Central memory CD8-positive, alpha-beta T cell (primary cell): ENCODE measurements at regions not wholly inside any gene's neighbourhood (a gene's known extent, or its start where the extent isn't known, plus 50 kb on each side); places are given as distances from the start of the nearest gene placed in this dataset.

Experiments
- ATAC-seq: fragments of 150-1000 bp; cut with Tn5 transposase; replicated peaks from 2 replicates; pipeline ENCODE4 v1.10.0; 2022; ENCODE audit warnings: mild to moderate bottlenecking, moderate FRiP score, moderate number of reproducible peaks; ENCODE audit not compliant: poor library complexity, severe bottlenecking; ENCODE audit errors: extremely low read depth
- DNase-seq, 2 donors: peaks; one replicate each; pipeline ENCODE4 v3.0.0; 2021; ENCODE audit warnings: low spot score in 2 of 2
- H3K27ac Mint-ChIP-seq: one replicate; pipeline ENCODE4 v1.8.0; 2022; ENCODE audit warnings: low read depth, mild to moderate bottlenecking, moderate library complexity, mixed read lengths
- H3K27me3 Mint-ChIP-seq: one replicate; pipeline ENCODE4 v1.8.0; 2022; ENCODE audit warnings: mixed read lengths
- H3K36me3 Mint-ChIP-seq: one replicate; pipeline ENCODE4 v1.8.0; 2022; ENCODE audit warnings: mild to moderate bottlenecking, moderate library complexity, mixed read lengths; ENCODE audit not compliant: insufficient read depth
- H3K4me1 Mint-ChIP-seq: one replicate; pipeline ENCODE4 v1.8.0; 2022; ENCODE audit warnings: mixed read lengths
- H3K4me3 Mint-ChIP-seq: one replicate; pipeline ENCODE4 v1.8.0; 2022; ENCODE audit warnings: mild to moderate bottlenecking, moderate library complexity, mixed read lengths
- H3K9me3 Mint-ChIP-seq: one replicate; pipeline ENCODE4 v1.8.0; 2022; ENCODE audit warnings: mixed read lengths

DNA sequence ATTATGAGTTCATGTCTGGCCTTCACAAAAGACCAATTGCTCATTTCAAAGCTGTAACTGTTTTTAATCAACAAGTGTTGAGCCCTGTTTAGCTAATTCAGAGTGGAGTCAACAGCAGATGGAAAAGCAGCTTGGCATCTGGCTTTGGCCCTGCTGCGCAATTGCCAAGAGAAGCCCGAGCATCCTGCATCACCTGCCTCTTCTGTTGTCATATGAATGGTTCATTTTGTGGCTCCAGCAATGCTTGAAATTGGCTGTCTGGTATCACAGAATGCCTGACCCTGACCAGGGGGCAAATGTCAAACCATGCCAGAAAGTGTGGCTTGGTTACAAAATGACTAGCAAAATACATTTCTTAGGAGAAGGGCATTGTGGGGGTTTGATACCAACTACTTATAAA is 296.5 kb upstream of the PHF14 start:
- no peaks in the 10 kb centered on the region for H3K9me3 Mint-ChIP-seq
- no peak overlapping the region for H3K4me3 Mint-ChIP-seq
- H3K4me1 Mint-ChIP-seq: no peaks in the 10 kb centered on the region
- no peak overlapping the region for H3K27ac Mint-ChIP-seq
- H3K36me3 Mint-ChIP-seq: no peaks in the 10 kb centered on the region
- ATAC-seq (no peak), DNase-seq (no peak)
- no peaks in the 10 kb centered on the region for H3K27me3 Mint-ChIP-seq

DNA sequence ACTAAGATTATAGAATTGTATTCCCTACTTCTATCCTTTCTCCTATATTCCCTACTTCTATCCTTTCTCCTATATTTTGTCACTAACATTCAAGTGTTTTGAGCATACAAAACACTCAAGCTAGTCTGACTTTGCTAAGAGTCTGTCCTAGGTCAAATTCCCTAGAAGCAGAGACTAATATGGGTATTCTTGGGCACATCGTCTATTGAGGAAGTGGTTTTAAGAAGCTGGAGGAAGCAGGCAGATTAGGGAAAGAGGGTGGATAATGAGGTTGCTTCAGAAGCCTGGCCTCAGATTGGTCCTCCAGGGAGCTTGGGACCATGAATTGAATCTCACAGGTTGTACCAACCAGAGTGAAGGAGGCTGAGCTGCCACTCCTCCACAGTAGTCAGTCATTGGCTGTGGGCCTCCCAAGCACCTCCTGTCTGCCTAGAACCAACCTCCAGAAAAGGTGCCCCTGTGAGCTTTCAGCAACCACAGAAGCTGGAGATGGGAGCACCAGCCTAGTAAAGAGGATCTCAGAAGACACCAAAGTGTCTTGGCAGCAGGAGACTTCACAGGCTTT is 295.9 kb upstream of the PHF14 start:
- no peaks in the 10 kb centered on the region for H3K36me3 Mint-ChIP-seq
- H3K27me3 Mint-ChIP-seq: no peaks in the 10 kb centered on the region
- ATAC-seq (no peak), DNase-seq (no peak)
- H3K4me1 Mint-ChIP-seq: no peaks in the 10 kb centered on the region
- no peak overlapping the region for H3K27ac Mint-ChIP-seq
- H3K4me3 Mint-ChIP-seq: no peak overlapping the region
- no peaks in the 10 kb centered on the region for H3K9me3 Mint-ChIP-seq

DNA sequence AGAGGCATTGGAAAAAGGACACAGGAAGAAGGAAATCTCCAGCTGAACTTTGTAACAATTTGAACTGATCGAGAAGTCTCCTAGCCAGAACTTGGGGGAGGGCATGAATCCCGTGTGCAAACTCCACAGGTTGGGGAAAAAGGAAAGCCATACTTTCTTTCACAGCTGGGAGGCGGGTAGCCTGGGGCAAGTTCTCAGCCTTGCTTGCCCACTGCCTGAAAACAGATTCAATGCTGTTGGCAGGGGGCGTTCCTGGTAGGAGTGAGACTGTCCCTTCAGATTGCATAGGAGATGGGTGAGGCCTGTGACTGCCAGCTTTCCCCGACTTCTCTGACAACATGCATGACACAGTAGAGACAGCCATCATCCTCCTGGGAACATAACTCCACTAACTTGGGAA is 289.1 kb upstream of the PHF14 start:
- peaks cover 10% of the 10 kb centered on the region for H3K27me3 Mint-ChIP-seq
- peaks cover 1% of the 10 kb centered on the region for H3K36me3 Mint-ChIP-seq
- H3K4me3 Mint-ChIP-seq: no peak overlapping the region
- no peaks in the 10 kb centered on the region for H3K4me1 Mint-ChIP-seq
- H3K27ac Mint-ChIP-seq: no peak overlapping the region
- no peaks in the 10 kb centered on the region for H3K9me3 Mint-ChIP-seq
- ATAC-seq (no peak), DNase-seq (no peak)

DNA sequence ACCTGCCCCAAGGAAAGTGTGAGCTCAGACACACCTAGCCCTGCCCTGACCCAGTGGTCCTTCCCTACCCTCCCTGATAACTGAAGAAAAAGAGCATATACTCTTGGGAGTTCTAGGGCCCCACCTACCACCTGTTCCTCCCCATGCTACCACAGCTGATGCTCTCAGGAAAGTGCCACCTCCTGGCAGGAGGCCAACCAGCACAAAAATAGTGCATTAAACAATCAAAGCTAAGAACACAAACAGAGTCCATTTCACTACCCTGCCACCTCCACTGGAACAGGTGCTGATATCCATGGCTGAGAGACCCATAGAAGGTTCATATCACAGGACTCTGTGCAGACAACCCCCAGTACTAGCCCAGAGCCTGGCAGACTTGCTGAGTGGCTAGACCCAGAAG is 288.6 kb upstream of the PHF14 start:
- H3K9me3 Mint-ChIP-seq: no peaks in the 10 kb centered on the region
- peaks cover 1% of the 10 kb centered on the region for H3K36me3 Mint-ChIP-seq
- H3K27me3 Mint-ChIP-seq: peaks cover 10% of the 10 kb centered on the region
- no peak for ATAC-seq
- no peaks in the 10 kb centered on the region for H3K4me1 Mint-ChIP-seq
- H3K4me3 Mint-ChIP-seq: no peak overlapping the region
- no peak for DNase-seq
- H3K27ac Mint-ChIP-seq: no peak overlapping the region

DNA sequence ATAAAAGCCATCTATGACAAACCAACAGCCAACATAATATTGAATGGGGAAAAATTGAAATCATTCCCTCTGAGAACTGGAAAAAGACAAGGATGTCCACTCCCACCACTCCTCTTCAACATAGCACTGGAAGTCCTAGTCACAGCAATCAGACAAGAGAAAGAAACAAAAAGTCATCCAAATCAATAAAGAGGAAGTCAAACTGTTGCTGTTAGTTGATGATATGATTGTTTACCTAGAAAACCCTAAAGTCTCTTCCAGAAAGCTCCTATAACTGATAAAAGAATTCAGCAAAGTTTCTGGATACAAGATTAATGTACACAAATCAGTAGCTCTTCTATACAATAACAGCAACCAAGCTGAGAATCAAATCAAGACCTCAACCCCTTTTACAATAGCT is 285.1 kb upstream of the PHF14 start:
- Mint-ChIP-seq H3K4me3 (no peak overlapping the region), H3K27me3 (peaks cover 10% of the 10 kb centered on the region), H3K4me1 (no peaks in the 10 kb centered on the region), H3K27ac (no peak overlapping the region), H3K9me3 (no peaks in the 10 kb centered on the region), H3K36me3 (peaks cover 1% of the 10 kb centered on the region)
- no peak for ATAC-seq
- DNase-seq: no peak

DNA sequence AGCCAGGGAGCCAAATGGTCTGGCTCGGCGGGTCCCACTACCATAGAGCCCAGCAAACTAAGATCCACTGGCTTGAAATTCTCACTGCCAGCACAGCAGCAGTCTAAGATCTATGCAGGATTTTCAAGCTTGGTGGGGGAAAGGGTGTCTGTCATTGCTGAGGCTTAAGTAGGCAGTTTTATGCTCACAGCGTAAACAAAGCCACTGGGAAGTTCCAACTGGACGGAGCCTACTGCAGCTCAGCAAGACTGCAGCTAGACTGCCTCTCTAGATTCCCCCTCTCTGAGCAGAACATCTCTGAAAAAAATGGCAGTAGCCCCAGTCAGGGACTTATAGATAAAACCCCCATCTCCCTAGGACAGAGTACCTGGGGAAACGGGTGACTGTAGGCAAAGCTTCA is 277.6 kb upstream of the PHF14 start:
- DNase-seq (no peak), ATAC-seq (no peak)
- Mint-ChIP-seq H3K4me3 (no peak overlapping the region), H3K4me1 (no peaks in the 10 kb centered on the region), H3K27ac (no peak overlapping the region), H3K27me3 (no peaks in the 10 kb centered on the region), H3K9me3 (peaks cover 15% of the 10 kb centered on the region), H3K36me3 (no peaks in the 10 kb centered on the region)

DNA sequence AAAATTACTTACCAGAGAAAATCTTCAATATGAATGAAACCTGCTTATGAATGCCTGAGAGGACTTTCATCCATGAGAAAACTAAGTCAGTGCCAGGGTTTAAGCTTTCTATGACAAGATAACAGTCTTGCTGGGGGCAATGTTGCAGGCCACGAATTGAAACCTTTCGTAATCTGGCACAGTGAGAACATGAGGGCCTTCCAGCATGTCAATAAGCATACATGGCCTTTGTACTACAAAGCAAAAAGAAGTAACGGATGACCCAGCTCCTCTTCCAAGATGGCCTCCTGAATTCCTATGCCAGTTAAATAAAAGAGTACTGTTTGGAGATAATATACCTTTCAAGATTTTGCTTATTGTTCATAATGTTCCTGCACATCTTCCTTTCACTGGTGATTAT is 270.6 kb upstream of the PHF14 start:
- ATAC-seq (no peak), DNase-seq (no peak)

DNA sequence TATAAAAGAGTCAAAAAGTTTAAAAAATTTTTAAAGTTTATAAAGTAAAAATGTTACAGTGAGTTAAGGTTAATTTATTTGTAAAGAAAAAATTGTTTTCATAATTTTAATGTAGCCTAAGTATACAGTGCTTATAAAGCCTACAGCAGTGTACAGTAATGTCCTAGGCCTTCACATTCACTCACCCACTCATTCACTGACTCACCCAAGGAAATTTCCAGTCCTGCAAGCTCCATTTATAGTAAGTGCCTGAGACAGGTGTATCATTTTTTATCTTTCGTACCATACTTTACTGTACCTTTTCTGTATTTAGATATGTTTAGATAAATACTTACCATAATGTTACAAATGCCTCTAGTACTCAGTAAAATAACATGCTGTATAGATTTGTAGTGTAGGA is 269.7 kb upstream of the PHF14 start:
- Mint-ChIP-seq H3K27me3 (no peaks in the 10 kb centered on the region), H3K9me3 (peaks cover 3% of the 10 kb centered on the region), H3K36me3 (no peaks in the 10 kb centered on the region), H3K27ac (no peak overlapping the region), H3K4me3 (no peak overlapping the region), H3K4me1 (no peaks in the 10 kb centered on the region)
- ATAC-seq (no peak), DNase-seq (no peak)

More for the DNA sequence above, 270.6 kb upstream of the PHF14 start:
- no peaks in the 10 kb centered on the region for H3K36me3 Mint-ChIP-seq
- no peaks in the 10 kb centered on the region for H3K27me3 Mint-ChIP-seq
- H3K9me3 Mint-ChIP-seq: peaks cover 9% of the 10 kb centered on the region
- H3K4me1 Mint-ChIP-seq: no peaks in the 10 kb centered on the region
- H3K4me3 Mint-ChIP-seq: no peak overlapping the region
- H3K27ac Mint-ChIP-seq: no peak overlapping the region

DNA sequence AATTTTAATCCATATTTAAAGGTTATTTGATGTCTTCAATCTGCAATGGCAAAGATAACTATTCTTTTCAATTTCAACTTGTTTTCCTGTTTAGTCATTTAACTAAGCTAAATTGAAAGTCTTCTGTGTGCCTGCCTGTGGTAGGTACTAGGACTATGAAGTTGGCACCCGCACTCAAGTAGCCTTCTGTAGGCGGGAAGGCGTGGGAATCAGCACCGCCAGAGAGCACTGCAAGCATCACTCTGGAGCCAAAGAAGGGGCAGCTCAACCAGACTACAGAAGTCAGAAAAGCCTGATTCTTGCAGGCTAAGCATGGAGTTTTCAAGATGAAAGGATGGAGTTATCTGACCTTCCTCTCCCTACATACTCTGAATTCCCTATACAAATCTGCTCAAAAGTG is 269.0 kb upstream of the PHF14 start:
- H3K4me1 Mint-ChIP-seq: no peaks in the 10 kb centered on the region
- H3K9me3 Mint-ChIP-seq: no peaks in the 10 kb centered on the region
- no peak overlapping the region for H3K27ac Mint-ChIP-seq
- H3K27me3 Mint-ChIP-seq: no peaks in the 10 kb centered on the region
- no peaks in the 10 kb centered on the region for H3K36me3 Mint-ChIP-seq
- no peak for DNase-seq
- no peak overlapping the region for H3K4me3 Mint-ChIP-seq
- ATAC-seq: no peak

DNA sequence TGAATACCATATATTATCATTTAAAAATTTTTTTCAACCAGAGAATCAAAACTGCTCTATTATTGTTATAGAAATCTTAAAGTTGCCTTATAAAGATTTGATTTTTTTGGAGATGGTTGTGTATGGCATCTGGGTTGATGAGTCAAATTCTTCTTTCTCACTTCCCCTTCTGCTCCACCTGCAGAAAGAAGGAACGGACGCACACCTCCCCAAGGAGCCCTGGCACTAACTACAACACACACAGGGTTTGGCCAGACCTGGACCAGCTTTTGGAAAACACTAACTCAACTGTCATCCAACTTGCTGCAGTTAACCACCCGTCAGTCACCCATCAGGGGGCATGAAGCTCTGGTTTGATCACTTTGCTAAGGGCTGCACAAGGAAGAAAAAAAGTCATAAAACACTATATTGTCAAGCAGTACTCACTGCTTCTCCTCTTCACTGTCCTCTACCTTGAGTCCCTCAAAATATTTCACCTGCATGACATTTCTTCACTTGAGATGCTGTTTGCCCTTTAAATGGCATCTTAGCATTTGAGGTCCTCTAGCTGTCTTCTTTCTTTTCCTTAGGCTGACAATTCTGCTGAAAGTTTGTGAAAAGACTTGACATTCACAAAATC is 266.7 kb upstream of the PHF14 start:
- Mint-ChIP-seq H3K36me3 (no peaks in the 10 kb centered on the region), H3K4me3 (no peak overlapping the region), H3K4me1 (no peaks in the 10 kb centered on the region), H3K27ac (no peak overlapping the region), H3K27me3 (no peaks in the 10 kb centered on the region), H3K9me3 (no peaks in the 10 kb centered on the region)
- no peak for DNase-seq
- no peak for ATAC-seq

DNA sequence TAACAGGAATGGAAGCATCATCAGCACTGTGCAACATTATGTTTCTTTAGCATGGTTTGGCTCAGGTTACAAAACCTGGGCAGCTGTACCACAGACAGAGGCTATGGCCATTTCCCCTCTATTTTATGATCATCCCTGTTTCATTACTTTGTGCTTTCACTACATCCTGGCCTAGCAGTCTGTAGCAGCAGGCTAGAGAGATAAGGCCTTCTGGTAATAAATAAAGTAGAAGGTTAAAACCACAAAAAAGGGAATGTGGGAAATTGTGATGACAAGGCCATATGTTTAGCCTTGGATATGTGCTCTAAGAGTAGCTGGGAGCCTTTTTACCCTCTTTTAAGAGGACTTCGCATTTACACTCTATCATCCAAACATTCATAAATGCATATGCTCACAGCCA is 266.2 kb upstream of the PHF14 start:
- Mint-ChIP-seq H3K27ac (no peak overlapping the region), H3K4me3 (no peak overlapping the region), H3K4me1 (no peaks in the 10 kb centered on the region), H3K27me3 (no peaks in the 10 kb centered on the region), H3K36me3 (no peaks in the 10 kb centered on the region), H3K9me3 (no peaks in the 10 kb centered on the region)
- DNase-seq (no peak), ATAC-seq (no peak)

DNA sequence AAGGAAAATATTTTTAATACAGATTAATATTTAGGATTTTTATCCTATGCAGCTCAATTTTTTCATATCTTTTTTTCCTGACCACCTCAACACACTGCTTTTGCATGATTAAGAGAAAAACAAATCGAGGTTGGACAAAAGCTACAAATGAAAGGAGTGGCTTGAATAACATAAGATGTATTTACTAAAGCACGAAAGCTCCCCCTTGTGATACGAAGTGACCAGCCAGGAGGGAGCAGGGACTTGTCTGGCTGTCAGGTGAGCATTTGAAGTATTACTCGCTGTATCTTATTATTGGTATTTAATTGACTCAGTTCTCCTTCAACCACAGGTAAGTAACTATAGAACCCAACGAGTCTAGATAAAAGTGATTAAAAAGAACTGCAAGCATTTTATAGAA is 265.2 kb upstream of the PHF14 start:
- Mint-ChIP-seq H3K27me3 (no peaks in the 10 kb centered on the region), H3K27ac (no peak overlapping the region), H3K4me1 (no peaks in the 10 kb centered on the region), H3K9me3 (no peaks in the 10 kb centered on the region), H3K36me3 (no peaks in the 10 kb centered on the region), H3K4me3 (no peak overlapping the region)
- ATAC-seq (no peak), DNase-seq (no peak)

DNA sequence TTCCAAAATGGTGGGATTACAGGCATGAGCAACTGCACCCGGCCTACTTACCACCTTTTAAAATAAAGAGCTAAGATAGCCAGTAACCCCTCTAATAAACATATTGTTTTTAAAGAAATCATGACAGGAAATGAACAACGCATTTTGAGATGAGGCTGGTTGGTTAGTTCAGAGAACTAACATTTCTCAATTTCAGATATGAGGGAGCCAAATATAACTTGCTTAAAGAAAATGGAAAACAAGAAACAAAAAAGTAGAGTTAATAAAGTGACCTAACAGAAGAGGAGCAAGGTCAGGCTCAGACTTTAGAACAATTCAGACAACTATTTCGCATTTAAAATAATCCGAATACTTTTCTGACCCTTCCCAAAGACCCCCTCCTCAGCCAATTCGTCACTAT is 254.9 kb upstream of the PHF14 start:
- no peak overlapping the region for H3K4me3 Mint-ChIP-seq
- DNase-seq (no peak), ATAC-seq (no peak)
- no peaks in the 10 kb centered on the region for H3K36me3 Mint-ChIP-seq
- H3K27ac Mint-ChIP-seq: no peak overlapping the region
- no peaks in the 10 kb centered on the region for H3K27me3 Mint-ChIP-seq
- H3K4me1 Mint-ChIP-seq: no peaks in the 10 kb centered on the region
- peaks cover 4% of the 10 kb centered on the region for H3K9me3 Mint-ChIP-seq
